SK-N-SH treated with all-trans-retinoic acid at 6 μM for 48 hours (cell line): ENCODE measurements at regions not wholly inside any gene's neighbourhood (a gene's known extent, or its start where the extent isn't known, plus 50 kb on each side); places are given as distances from the start of the nearest gene placed in this dataset.

Experiments
- ATAC-seq: fragments of 200-7000 bp; cut with Tn5 transposase; 3 replicates; pipeline ENCODE4 v1.9.1; 2020; ENCODE audit warnings: mild to moderate bottlenecking, moderate library complexity
- BACH2 ChIP-seq: fragments of 250-450 bp; sonication (Bioruptor Pico); IDR thresholded peaks from 2 replicates; pipeline ENCODE4 v1.9.0; 2021; ENCODE audit warnings: mild to moderate bottlenecking, borderline replicate concordance
- CSDC2 ChIP-seq: fragments of 250-450 bp; sonication (Bioruptor Pico); IDR thresholded peaks from 2 replicates; pipeline ENCODE4 v1.5.0; 2020; ENCODE audit warnings: mild to moderate bottlenecking, moderate library complexity
- ESRRG ChIP-seq: fragments of 250-450 bp; sonication (Bioruptor Pico); IDR thresholded peaks from 2 replicates; pipeline ENCODE4 v1.6.1; 2021; ENCODE audit warnings: mild to moderate bottlenecking
- GLIS3 ChIP-seq: fragments of 250-450 bp; sonication (Bioruptor Pico); IDR thresholded peaks from 2 replicates; pipeline ENCODE4 v1.5.0; 2020; ENCODE audit warnings: mild to moderate bottlenecking, moderate library complexity
- ISL1 ChIP-seq: fragments of 250-450 bp; sonication (Bioruptor Pico); IDR thresholded peaks from 2 replicates; pipeline ENCODE4 v2.1.2; 2022; ENCODE audit warnings: mild to moderate bottlenecking, moderate library complexity
- OSR1 ChIP-seq: fragments of 250-450 bp; sonication (Bioruptor Pico); IDR thresholded peaks from 2 replicates; pipeline ENCODE4 v1.8.0; 2022; ENCODE audit warnings: moderate library complexity, mild to moderate bottlenecking, inconsistent platforms
- PPARA ChIP-seq: fragments of 250-450 bp; sonication (Bioruptor Pico); IDR thresholded peaks from 2 replicates; pipeline ENCODE4 v1.5.0; 2020; ENCODE audit warnings: mild to moderate bottlenecking, borderline replicate concordance
- SNAI2 ChIP-seq: fragments of 250-450 bp; sonication (Bioruptor Pico); IDR thresholded peaks from 2 replicates; pipeline ENCODE4 v1.5.0; 2020; ENCODE audit warnings: mild to moderate bottlenecking, moderate library complexity
- TCF4 ChIP-seq: fragments of 250-450 bp; sonication (Bioruptor Pico); IDR thresholded peaks from 2 replicates; pipeline ENCODE4 v1.8.0; 2021; ENCODE audit warnings: mild to moderate bottlenecking, moderate library complexity, borderline replicate concordance
- TOX ChIP-seq: fragments of 250-450 bp; sonication (Bioruptor Pico); IDR thresholded peaks from 2 replicates; pipeline ENCODE4 v1.8.0; 2021; ENCODE audit warnings: mild to moderate bottlenecking, moderate library complexity, borderline replicate concordance
- ZC3H10 ChIP-seq: fragments of 250-450 bp; sonication (Bioruptor Pico); IDR thresholded peaks from 2 replicates; pipeline ENCODE4 v1.5.1; 2021; ENCODE audit warnings: mild to moderate bottlenecking, moderate library complexity
- ZFP3 ChIP-seq: fragments of 250-450 bp; sonication (Bioruptor Pico); IDR thresholded peaks from 2 replicates; pipeline ENCODE4 v1.5.0; 2020; ENCODE audit warnings: mild to moderate bottlenecking, moderate library complexity
- ZFP30 ChIP-seq: fragments of 450-650 bp; formaldehyde crosslinking; IDR thresholded peaks from 2 replicates; pipeline ENCODE4 v1.5.0; 2022; ENCODE audit warnings: mild to moderate bottlenecking, moderate library complexity
- ZNF565 ChIP-seq: fragments of 450-650 bp; formaldehyde crosslinking; conservative IDR thresholded peaks from 2 replicates; pipeline ENCODE4 v1.5.0; 2020; ENCODE audit warnings: low read depth, mild to moderate bottlenecking, moderate library complexity
- ZNF70 ChIP-seq: fragments of 450-650 bp; formaldehyde crosslinking; IDR thresholded peaks from 2 replicates; pipeline ENCODE4 v1.5.0; 2020; ENCODE audit warnings: mild to moderate bottlenecking, moderate library complexity
- ZNF8 ChIP-seq: fragments of 450-650 bp; formaldehyde crosslinking; IDR thresholded peaks from 2 replicates; pipeline ENCODE4 v1.5.0; 2020; ENCODE audit warnings: mild to moderate bottlenecking, moderate library complexity
- TF ChIP-seq, protein P1 (sequence below): fragments of 250-450 bp; sonication (Bioruptor Pico); IDR thresholded peaks from 2 replicates; pipeline ENCODE4 v1.5.1; 2020; ENCODE audit warnings: low read depth, mild to moderate bottlenecking, moderate library complexity
- TF ChIP-seq, protein P2 (sequence below): fragments of 250-450 bp; sonication (Bioruptor Pico); IDR thresholded peaks from 2 replicates; pipeline ENCODE4 v1.8.0; 2021; ENCODE audit warnings: low read depth, mild to moderate bottlenecking, moderate library complexity, borderline replicate concordance
- TF ChIP-seq, protein P3 (sequence below): fragments of 250-450 bp; sonication (Bioruptor Pico); IDR thresholded peaks from 2 replicates; pipeline ENCODE4 v1.5.1; 2021; ENCODE audit warnings: mild to moderate bottlenecking, moderate library complexity
- TF ChIP-seq, protein P4 (sequence below): fragments of 250-450 bp; sonication (Bioruptor Pico); IDR thresholded peaks from 2 replicates; pipeline ENCODE4 v1.8.0; 2020; ENCODE audit warnings: mild to moderate bottlenecking, moderate library complexity, borderline replicate concordance
- TF ChIP-seq, protein P5 (sequence below): fragments of 250-450 bp; sonication (Bioruptor Pico); IDR thresholded peaks from 2 replicates; pipeline ENCODE4 v1.5.0; 2020; ENCODE audit warnings: mild to moderate bottlenecking, moderate library complexity

DNA sequence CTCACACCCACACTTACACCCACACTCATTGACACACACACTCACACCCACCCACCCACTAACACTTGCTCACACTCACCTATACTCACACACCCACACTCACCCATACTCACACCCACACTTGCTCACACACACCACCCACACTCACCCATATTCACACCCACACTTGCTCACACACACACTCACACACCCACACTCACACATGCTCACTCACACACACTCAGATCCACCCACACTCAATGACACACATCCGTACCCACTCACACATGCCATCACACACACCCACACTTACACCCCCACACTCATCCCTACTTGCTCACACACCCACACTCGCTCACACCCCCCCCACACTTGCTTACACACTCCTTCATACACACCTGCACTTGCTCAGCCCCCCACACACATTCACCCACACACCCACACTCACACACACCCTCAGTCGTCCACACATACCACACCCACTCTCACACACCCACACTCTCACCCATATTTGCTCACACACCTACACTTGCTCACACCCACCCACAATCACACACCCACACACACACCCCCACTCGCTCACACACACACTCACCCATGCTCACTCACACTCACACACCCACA lies 321.1 kb upstream of the N4BP1 start:
- TF ChIP-seq OSR1 (CRISPR knock-in tag) = no peak
- TF ChIP-seq ZC3H10 = no peak
- TF ChIP-seq CSDC2 (CRISPR knock-in tag) = no peak
- TF ChIP-seq ZNF70 (CRISPR knock-in tag) = no peak
- TF ChIP-seq, protein P1, sequence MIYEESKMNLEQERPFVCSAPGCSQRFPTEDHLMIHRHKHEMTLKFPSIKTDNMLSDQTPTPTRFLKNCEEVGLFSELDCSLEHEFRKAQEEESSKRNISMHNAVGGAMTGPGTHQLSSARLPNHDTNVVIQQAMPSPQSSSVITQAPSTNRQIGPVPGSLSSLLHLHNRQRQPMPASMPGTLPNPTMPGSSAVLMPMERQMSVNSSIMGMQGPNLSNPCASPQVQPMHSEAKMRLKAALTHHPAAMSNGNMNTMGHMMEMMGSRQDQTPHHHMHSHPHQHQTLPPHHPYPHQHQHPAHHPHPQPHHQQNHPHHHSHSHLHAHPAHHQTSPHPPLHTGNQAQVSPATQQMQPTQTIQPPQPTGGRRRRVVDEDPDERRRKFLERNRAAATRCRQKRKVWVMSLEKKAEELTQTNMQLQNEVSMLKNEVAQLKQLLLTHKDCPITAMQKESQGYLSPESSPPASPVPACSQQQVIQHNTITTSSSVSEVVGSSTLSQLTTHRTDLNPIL (CRISPR knock-in tag) = no peak
- TF ChIP-seq TCF4 (CRISPR knock-in tag) = no peak
- no peak for TF ChIP-seq GLIS3 (CRISPR knock-in tag)
- no peak for TF ChIP-seq PPARA (CRISPR knock-in tag)
- TF ChIP-seq, protein P2, sequence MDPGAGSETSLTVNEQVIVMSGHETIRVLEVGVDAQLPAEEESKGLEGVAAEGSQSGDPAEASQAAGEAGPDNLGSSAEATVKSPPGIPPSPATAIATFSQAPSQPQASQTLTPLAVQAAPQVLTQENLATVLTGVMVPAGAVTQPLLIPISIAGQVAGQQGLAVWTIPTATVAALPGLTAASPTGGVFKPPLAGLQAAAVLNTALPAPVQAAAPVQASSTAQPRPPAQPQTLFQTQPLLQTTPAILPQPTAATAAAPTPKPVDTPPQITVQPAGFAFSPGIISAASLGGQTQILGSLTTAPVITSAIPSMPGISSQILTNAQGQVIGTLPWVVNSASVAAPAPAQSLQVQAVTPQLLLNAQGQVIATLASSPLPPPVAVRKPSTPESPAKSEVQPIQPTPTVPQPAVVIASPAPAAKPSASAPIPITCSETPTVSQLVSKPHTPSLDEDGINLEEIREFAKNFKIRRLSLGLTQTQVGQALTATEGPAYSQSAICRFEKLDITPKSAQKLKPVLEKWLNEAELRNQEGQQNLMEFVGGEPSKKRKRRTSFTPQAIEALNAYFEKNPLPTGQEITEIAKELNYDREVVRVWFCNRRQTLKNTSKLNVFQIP (CRISPR knock-in tag) = no peak
- TF ChIP-seq ESRRG = no peak
- no peak for TF ChIP-seq ZFP30
- TF ChIP-seq ZFP3 = no peak
- no peak for TF ChIP-seq SNAI2 (CRISPR knock-in tag)
- TF ChIP-seq BACH2 (CRISPR knock-in tag) = no peak
- TF ChIP-seq TOX = no peak
- no peak for ATAC-seq

DNA sequence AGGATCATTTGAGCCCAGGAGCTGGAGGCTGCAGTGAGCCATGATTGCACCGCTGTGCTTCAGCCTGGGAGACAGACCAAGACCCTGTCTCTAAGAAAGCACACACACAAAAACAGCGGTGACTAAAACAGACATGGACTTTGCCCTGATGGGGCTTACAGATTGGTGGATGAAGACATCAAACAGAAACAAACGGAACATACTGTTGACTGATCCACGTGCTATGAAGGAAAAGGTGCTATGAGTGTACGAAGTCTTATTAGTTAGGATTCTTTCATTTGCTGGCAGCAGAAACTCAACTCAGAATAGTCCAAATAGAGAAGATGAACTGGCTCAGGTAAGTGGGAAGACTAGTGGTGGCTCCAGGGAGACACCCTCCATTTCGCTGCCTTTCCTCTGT lies 309.8 kb upstream of the N4BP1 start:
- TF ChIP-seq OSR1 (CRISPR knock-in tag) = no peak
- no peak for TF ChIP-seq SNAI2 (CRISPR knock-in tag)
- no peak for TF ChIP-seq ISL1 (CRISPR knock-in tag)
- no peak for ATAC-seq

DNA sequence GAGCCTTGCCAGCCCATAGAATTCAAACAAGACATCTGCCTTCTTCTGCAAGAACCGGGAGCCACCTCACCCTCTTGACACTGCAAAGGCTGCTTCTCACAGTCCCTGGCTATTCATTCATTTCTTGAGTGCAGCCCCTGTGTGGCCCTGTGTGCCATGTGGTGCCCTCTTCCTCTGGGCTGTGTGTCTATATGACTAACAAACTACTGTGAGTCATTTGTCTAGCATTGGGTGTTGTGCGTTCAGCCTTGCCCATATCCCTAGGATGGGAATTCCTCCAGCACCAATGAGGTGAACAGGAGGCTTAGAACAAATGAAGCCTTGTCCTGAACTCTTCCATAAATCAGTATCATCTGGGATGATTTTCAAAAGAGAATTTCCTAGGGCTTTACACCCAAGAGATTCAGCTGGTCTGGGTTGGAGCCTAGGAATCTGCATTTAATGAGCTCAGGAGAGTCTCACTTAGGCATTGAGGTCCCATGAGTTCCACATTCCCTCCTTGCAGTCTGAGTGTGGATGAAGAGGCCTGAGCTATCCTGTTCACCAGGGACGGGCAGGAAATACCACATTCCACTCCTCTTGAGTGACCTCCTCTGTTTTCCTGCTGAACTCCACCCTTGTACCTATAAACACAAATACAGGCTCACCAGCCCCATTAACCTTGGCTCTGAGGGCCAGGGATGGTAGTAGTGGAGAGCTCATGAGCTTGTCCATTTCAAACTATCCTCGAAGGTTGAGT lies 308.7 kb upstream of the N4BP1 start:
- ATAC-seq = no peak
- TF ChIP-seq, protein P3, sequence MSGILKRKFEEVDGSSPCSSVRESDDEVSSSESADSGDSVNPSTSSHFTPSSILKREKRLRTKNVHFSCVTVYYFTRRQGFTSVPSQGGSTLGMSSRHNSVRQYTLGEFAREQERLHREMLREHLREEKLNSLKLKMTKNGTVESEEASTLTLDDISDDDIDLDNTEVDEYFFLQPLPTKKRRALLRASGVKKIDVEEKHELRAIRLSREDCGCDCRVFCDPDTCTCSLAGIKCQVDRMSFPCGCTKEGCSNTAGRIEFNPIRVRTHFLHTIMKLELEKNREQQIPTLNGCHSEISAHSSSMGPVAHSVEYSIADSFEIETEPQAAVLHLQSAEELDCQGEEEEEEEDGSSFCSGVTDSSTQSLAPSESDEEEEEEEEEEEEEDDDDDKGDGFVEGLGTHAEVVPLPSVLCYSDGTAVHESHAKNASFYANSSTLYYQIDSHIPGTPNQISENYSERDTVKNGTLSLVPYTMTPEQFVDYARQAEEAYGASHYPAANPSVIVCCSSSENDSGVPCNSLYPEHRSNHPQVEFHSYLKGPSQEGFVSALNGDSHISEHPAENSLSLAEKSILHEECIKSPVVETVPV (CRISPR knock-in tag) = no peak
- TF ChIP-seq GLIS3 (CRISPR knock-in tag) = no peak
- TF ChIP-seq CSDC2 (CRISPR knock-in tag) = no peak
- TF ChIP-seq, protein P1 (CRISPR knock-in tag) = no peak
- no peak for TF ChIP-seq OSR1 (CRISPR knock-in tag)
- TF ChIP-seq ZC3H10 = no peak
- TF ChIP-seq ZNF8 (CRISPR knock-in tag) = no peak
- TF ChIP-seq ZNF565 (CRISPR knock-in tag) = no peak
- no peak for TF ChIP-seq SNAI2 (CRISPR knock-in tag)
- TF ChIP-seq, protein P2 (CRISPR knock-in tag) = no peak
- no peak for TF ChIP-seq ESRRG
- no peak for TF ChIP-seq BACH2 (CRISPR knock-in tag)
- TF ChIP-seq, protein P4, sequence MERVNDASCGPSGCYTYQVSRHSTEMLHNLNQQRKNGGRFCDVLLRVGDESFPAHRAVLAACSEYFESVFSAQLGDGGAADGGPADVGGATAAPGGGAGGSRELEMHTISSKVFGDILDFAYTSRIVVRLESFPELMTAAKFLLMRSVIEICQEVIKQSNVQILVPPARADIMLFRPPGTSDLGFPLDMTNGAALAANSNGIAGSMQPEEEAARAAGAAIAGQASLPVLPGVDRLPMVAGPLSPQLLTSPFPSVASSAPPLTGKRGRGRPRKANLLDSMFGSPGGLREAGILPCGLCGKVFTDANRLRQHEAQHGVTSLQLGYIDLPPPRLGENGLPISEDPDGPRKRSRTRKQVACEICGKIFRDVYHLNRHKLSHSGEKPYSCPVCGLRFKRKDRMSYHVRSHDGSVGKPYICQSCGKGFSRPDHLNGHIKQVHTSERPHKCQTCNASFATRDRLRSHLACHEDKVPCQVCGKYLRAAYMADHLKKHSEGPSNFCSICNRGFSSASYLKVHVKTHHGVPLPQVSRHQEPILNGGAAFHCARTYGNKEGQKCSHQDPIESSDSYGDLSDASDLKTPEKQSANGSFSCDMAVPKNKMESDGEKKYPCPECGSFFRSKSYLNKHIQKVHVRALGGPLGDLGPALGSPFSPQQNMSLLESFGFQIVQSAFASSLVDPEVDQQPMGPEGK (CRISPR knock-in tag) = no peak
- TF ChIP-seq, protein P5, sequence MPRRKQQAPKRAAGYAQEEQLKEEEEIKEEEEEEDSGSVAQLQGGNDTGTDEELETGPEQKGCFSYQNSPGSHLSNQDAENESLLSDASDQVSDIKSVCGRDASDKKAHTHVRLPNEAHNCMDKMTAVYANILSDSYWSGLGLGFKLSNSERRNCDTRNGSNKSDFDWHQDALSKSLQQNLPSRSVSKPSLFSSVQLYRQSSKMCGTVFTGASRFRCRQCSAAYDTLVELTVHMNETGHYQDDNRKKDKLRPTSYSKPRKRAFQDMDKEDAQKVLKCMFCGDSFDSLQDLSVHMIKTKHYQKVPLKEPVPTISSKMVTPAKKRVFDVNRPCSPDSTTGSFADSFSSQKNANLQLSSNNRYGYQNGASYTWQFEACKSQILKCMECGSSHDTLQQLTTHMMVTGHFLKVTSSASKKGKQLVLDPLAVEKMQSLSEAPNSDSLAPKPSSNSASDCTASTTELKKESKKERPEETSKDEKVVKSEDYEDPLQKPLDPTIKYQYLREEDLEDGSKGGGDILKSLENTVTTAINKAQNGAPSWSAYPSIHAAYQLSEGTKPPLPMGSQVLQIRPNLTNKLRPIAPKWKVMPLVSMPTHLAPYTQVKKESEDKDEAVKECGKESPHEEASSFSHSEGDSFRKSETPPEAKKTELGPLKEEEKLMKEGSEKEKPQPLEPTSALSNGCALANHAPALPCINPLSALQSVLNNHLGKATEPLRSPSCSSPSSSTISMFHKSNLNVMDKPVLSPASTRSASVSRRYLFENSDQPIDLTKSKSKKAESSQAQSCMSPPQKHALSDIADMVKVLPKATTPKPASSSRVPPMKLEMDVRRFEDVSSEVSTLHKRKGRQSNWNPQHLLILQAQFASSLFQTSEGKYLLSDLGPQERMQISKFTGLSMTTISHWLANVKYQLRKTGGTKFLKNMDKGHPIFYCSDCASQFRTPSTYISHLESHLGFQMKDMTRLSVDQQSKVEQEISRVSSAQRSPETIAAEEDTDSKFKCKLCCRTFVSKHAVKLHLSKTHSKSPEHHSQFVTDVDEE = no peak
- no peak for TF ChIP-seq PPARA (CRISPR knock-in tag)
- no peak for TF ChIP-seq ISL1 (CRISPR knock-in tag)
- no peak for TF ChIP-seq TOX
- TF ChIP-seq TCF4 (CRISPR knock-in tag) = no peak
